ENCODE measurements at regions not wholly inside any gene's neighbourhood (a gene's known extent, or its start where the extent isn't known, plus 50 kb on each side); places are given as distances from the start of the nearest gene placed in this dataset.

DNA sequence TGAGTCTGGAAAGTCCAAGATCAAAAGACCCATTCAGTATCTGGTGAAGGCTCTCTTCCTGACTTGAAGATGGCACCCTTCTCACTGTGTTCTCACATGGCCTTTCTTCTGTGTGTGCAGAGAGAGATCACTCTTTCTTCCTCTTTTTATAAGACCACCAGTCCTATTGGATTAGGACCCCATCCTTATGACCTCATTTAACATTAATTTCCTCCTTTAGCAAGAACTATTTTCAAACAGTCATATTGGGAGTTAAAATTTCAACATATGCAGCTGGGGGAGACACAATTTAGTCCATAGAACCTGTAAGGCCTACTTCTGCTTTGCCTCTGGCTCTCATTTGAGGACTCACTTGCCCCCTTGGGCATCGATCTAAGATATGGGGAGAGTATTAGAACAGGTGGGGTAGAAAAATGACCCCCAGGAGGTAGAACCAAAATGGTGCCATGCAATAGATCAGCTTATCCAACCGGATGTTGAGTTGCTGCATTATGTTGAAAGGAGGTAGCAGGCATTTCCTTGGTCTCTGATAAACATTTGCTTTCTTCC is 78.4 kb upstream of the ATXN1 start:
- H3K4me3 ChIP-seq (ENCODE audit: low read length) = no peak overlapping the region
- no peak for DNase-seq
- no peak overlapping the region for H3K27ac Mint-ChIP-seq
- no peaks in the 10 kb centered on the region for H3K36me3 Mint-ChIP-seq (ENCODE audit: low read depth)
- H3K36me3 ChIP-seq (ENCODE audit: control insufficient read depth, insufficient read depth, low read length) = no peaks in the 10 kb centered on the region
- H3K9me3 Mint-ChIP-seq = no peaks in the 10 kb centered on the region
- no peaks in the 10 kb centered on the region for H3K27me3 ChIP-seq (ENCODE audit: control insufficient read depth, insufficient read depth, low read length, poor library complexity, severe bottlenecking)
- no peaks in the 10 kb centered on the region for H3K4me1 ChIP-seq (ENCODE audit: control insufficient read depth, insufficient read depth, low read length)
- no peaks in the 10 kb centered on the region for H3K9me3 ChIP-seq (ENCODE audit: control insufficient read depth, low read length)
- no peak overlapping the region for H3K4me3 Mint-ChIP-seq
- no peak overlapping the region for H3K27ac ChIP-seq (ENCODE audit: low read depth, low read length)
- TF ChIP-seq, protein P1, sequence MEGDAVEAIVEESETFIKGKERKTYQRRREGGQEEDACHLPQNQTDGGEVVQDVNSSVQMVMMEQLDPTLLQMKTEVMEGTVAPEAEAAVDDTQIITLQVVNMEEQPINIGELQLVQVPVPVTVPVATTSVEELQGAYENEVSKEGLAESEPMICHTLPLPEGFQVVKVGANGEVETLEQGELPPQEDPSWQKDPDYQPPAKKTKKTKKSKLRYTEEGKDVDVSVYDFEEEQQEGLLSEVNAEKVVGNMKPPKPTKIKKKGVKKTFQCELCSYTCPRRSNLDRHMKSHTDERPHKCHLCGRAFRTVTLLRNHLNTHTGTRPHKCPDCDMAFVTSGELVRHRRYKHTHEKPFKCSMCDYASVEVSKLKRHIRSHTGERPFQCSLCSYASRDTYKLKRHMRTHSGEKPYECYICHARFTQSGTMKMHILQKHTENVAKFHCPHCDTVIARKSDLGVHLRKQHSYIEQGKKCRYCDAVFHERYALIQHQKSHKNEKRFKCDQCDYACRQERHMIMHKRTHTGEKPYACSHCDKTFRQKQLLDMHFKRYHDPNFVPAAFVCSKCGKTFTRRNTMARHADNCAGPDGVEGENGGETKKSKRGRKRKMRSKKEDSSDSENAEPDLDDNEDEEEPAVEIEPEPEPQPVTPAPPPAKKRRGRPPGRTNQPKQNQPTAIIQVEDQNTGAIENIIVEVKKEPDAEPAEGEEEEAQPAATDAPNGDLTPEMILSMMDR (conservative IDR thresholded peaks at IDR 0.05) = no peak
- 92 to 98% methylated on average over 1 to 2 of the region's 2 CpGs for WGBS, 2 experiments (ENCODE audit: insufficient coverage in 1 of 2, insufficient read length in 1 of 2)
- peaks cover 7% of the 10 kb centered on the region for H3K4me1 Mint-ChIP-seq
- H3K27me3 Mint-ChIP-seq (ENCODE audit: insufficient read depth) = no peaks in the 10 kb centered on the region
- no peak overlapping the region for H3K9ac ChIP-seq (ENCODE audit: extremely low read depth, low read length, poor library complexity, severe bottlenecking)

DNA sequence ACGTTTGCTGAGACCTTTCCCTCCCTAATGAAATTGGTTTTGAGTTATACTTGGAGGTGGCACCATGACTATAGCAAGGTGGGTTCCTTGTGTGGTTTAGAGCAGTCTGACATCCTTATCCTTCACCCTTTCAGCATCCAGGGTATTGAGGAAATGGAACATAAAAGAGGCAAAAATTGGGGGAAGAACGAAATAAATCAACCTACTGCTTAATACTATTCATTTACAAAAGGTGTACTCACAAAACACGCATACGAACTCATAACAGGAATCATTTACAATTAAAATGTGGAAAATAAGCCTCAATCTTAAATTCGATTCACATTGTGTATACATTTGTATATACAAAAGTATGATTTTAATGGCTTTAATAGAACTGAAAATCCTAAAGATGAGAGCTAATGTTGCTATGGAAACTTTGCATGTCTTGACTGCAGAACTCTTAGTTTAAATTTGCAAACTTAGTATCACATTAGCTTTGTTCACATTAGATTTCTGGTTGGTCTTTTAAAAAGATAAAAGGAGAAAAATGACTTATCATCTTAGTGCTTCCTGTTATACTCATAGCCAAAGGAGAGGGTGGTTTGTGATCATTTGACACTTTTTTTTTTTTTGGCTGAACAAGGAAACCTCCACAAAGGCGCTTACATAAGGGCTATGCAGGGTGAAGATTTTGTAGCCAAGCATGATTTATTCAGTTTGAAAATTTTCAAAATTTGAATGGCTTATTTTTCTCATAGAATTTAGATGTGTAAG is 76.1 kb upstream of the ATXN1 start:
- Histone ChIP-seq H3K4me3 (ENCODE audit: low read length) (no peak overlapping the region), H3K4me1 (ENCODE audit: control insufficient read depth, insufficient read depth, low read length) (no peaks in the 10 kb centered on the region), H3K27ac (ENCODE audit: low read depth, low read length) (no peak overlapping the region), H3K9ac (ENCODE audit: extremely low read depth, low read length, poor library complexity, severe bottlenecking) (no peak overlapping the region), H3K36me3 (ENCODE audit: control insufficient read depth, insufficient read depth, low read length) (no peaks in the 10 kb centered on the region), H3K9me3 (ENCODE audit: control insufficient read depth, low read length) (no peaks in the 10 kb centered on the region), H3K27me3 (ENCODE audit: control insufficient read depth, insufficient read depth, low read length, poor library complexity, severe bottlenecking) (no peaks in the 10 kb centered on the region)
- no peaks in the 10 kb centered on the region for H3K9me3 Mint-ChIP-seq
- H3K4me1 Mint-ChIP-seq = peaks cover 7% of the 10 kb centered on the region
- H3K4me3 Mint-ChIP-seq = no peak overlapping the region
- no peak for DNase-seq
- H3K27ac Mint-ChIP-seq = no peak overlapping the region
- WGBS, 2 experiments (ENCODE audit: insufficient coverage in 1 of 2, insufficient read length in 1 of 2) = 85 to 100% methylated on average over 1 to 5 of the region's 6 CpGs
- H3K27me3 Mint-ChIP-seq (ENCODE audit: insufficient read depth) = no peaks in the 10 kb centered on the region
- H3K36me3 Mint-ChIP-seq (ENCODE audit: low read depth) = no peaks in the 10 kb centered on the region
- TF ChIP-seq, protein P1 (conservative IDR thresholded peaks at IDR 0.05) = no peak

- TF ChIP-seq, protein P1 (conservative IDR thresholded peaks at IDR 0.05) = no peak
- no peaks in the 10 kb centered on the region for H3K9me3 Mint-ChIP-seq
- peaks cover 7% of the 10 kb centered on the region for H3K4me1 Mint-ChIP-seq
Observed at GRCh38 chr6:16836144-16836981, 75.1 kb upstream of the ATXN1 start.

More at GRCh38 chr6:16836144-16836981, 75.1 kb upstream of the ATXN1 start:
- no peaks in the 10 kb centered on the region for H3K36me3 Mint-ChIP-seq (ENCODE audit: low read depth)
- WGBS, 2 experiments (ENCODE audit: insufficient coverage in 1 of 2, insufficient read length in 1 of 2) = 92 to 100% methylated on average over 6 to 9 of the region's 9 CpGs
- H3K4me3 ChIP-seq (ENCODE audit: low read length) = no peak overlapping the region
- no peak overlapping the region for H3K27ac ChIP-seq (ENCODE audit: low read depth, low read length)
- no peak overlapping the region for H3K4me3 Mint-ChIP-seq
- no peaks in the 10 kb centered on the region for H3K27me3 Mint-ChIP-seq (ENCODE audit: insufficient read depth)
- H3K27ac Mint-ChIP-seq = no peak overlapping the region
- no peaks in the 10 kb centered on the region for H3K9me3 ChIP-seq (ENCODE audit: control insufficient read depth, low read length)
- no peaks in the 10 kb centered on the region for H3K4me1 ChIP-seq (ENCODE audit: control insufficient read depth, insufficient read depth, low read length)
- H3K9ac ChIP-seq (ENCODE audit: extremely low read depth, low read length, poor library complexity, severe bottlenecking) = no peak overlapping the region
- H3K36me3 ChIP-seq (ENCODE audit: control insufficient read depth, insufficient read depth, low read length) = no peaks in the 10 kb centered on the region
- H3K27me3 ChIP-seq (ENCODE audit: control insufficient read depth, insufficient read depth, low read length, poor library complexity, severe bottlenecking) = no peaks in the 10 kb centered on the region
- no peak for DNase-seq
